Activated CD8-positive, alpha-beta memory T cell treated with anti-CD3 and anti-CD28 coated beads, Interleukin-2, amount 10 ng/mL, durations not matched to agents 7 days and 5 days (primary cell): ENCODE measurements at regions not wholly inside any gene's neighbourhood (a gene's known extent, or its start where the extent isn't known, plus 50 kb on each side); places are given as distances from the start of the nearest gene placed in this dataset.
"Not testable (repeated sequence)": the region's sequence is repeated elsewhere in the genome, so short reads cannot be mapped to it uniquely, and the experiment has no call there.

ENCODE experiments used
- ATAC-seq: fragments of 150-1000 bp; cut with Tn5 transposase; one replicate; pipeline ENCODE4 v1.10.0; 2021; ENCODE audit warnings: moderate library complexity
- CTCF ChIA-PET: fragments of 350-600 bp; sonication (Branson Sonifier 250); formaldehyde crosslinking; loops from one replicate; lab custom pipeline; 2021; ENCODE audit warnings: antibody characterized with exemption; lab: Charles Lee
- DNase-seq: peaks from one replicate; pipeline ENCODE4 v3.0.0-alpha.2; 2020
- H3K27ac Mint-ChIP-seq: one replicate; pipeline ENCODE4 v1.8.0; 2021; ENCODE audit warnings: mild to moderate bottlenecking, mixed read lengths
- H3K27me3 Mint-ChIP-seq: one replicate; pipeline ENCODE4 v1.8.0; 2021; ENCODE audit warnings: mixed read lengths
- H3K36me3 Mint-ChIP-seq: one replicate; pipeline ENCODE4 v1.8.0; 2021; ENCODE audit warnings: mild to moderate bottlenecking, mixed read lengths
- H3K4me1 Mint-ChIP-seq: one replicate; pipeline ENCODE4 v1.8.0; 2021; ENCODE audit warnings: mixed read lengths
- H3K4me3 Mint-ChIP-seq: one replicate; pipeline ENCODE4 v1.8.0; 2021; ENCODE audit warnings: mild to moderate bottlenecking, moderate library complexity, mixed read lengths
- H3K9me3 Mint-ChIP-seq: one replicate; pipeline ENCODE4 v1.8.0; 2022; ENCODE audit warnings: low read depth, mixed read lengths

- no peaks in the 10 kb centered on the region for H3K4me1 Mint-ChIP-seq
- no peaks in the 10 kb centered on the region for H3K36me3 Mint-ChIP-seq
- ATAC-seq (no peak), DNase-seq (no peak)
- H3K27me3 Mint-ChIP-seq = no peaks in the 10 kb centered on the region
- H3K27ac Mint-ChIP-seq = no peak overlapping the region
- no peaks in the 10 kb centered on the region for H3K9me3 Mint-ChIP-seq
- CTCF ChIA-PET = no interaction called here
- no peak overlapping the region for H3K4me3 Mint-ChIP-seq
Observed at GRCh38 chr2:871175-871727, 79.4 kb upstream of the SNTG2 start.

GRCh38 chr2:870426-870825 is 80.2 kb upstream of the SNTG2 start:
- no peak for DNase-seq
- Mint-ChIP-seq H3K36me3 (no peaks in the 10 kb centered on the region), H3K4me3 (no peak overlapping the region), H3K27ac (no peak overlapping the region), H3K27me3 (no peaks in the 10 kb centered on the region), H3K9me3 (no peaks in the 10 kb centered on the region), H3K4me1 (no peaks in the 10 kb centered on the region)
- CTCF ChIA-PET = no interaction called here
- ATAC-seq = no peak

DNA sequence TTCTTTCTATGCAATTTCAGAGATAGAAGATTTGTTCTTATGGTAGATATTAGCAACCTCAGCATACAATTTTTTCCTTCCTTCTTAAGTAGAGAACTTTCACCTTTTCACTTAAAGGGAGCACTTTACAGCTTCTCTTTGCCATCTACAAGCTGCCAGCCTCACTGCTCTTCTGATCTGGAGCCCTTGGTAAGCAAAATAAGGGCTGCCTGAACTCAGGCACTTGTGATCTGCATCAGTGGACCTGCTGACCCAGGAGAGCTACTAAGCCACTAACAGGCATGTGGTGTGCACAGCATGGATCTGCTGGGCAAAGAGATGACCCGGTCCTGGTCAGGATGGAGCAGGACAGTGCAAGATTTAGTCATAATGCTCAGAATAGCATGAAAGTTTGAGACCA is 80.8 kb upstream of the SNTG2 start:
- H3K4me3 Mint-ChIP-seq = no peak overlapping the region

GRCh38 chr2:869357-869871 is 81.2 kb upstream of the SNTG2 start:
- Mint-ChIP-seq H3K9me3 (no peaks in the 10 kb centered on the region), H3K27me3 (no peaks in the 10 kb centered on the region), H3K4me1 (no peaks in the 10 kb centered on the region), H3K36me3 (no peaks in the 10 kb centered on the region), H3K27ac (no peak overlapping the region), H3K4me3 (no peak overlapping the region)
- DNase-seq (no peak), ATAC-seq (no peak)
- CTCF ChIA-PET = no interaction called here

More for the DNA sequence above, 80.8 kb upstream of the SNTG2 start:
- ATAC-seq = no peak
- no peak for DNase-seq
- H3K4me1 Mint-ChIP-seq = no peaks in the 10 kb centered on the region
- H3K27ac Mint-ChIP-seq = no peak overlapping the region
- CTCF ChIA-PET = no interaction called here
- H3K9me3 Mint-ChIP-seq = no peaks in the 10 kb centered on the region
- H3K36me3 Mint-ChIP-seq = no peaks in the 10 kb centered on the region
- H3K27me3 Mint-ChIP-seq = no peaks in the 10 kb centered on the region

GRCh38 chr2:868857-869256 is 81.8 kb upstream of the SNTG2 start:
- H3K9me3 Mint-ChIP-seq, H3K4me3 Mint-ChIP-seq, H3K27me3 Mint-ChIP-seq, H3K27ac Mint-ChIP-seq, CTCF ChIA-PET, DNase-seq, H3K36me3 Mint-ChIP-seq, H3K4me1 Mint-ChIP-seq, ATAC-seq: not testable (repeated sequence)

DNA sequence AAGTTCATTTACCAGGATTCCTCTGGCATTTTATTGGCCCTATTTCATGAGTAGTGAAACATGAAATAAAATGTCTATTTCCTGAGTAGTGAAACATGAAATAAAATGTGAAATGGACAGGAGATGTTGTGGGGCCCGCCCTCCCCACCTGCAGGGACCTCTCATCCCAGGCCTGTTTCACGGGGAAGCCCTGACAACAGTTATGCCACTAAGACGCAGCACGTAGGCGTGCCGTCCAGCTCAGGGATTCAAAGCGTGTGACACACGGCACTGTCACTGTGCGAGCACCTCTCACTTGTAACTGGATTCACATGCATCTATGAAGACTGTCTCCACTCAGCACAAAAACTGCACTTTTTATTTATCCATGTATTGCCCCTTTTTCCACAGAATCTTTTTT is 83.4 kb upstream of the SNTG2 start:
- ATAC-seq = no peak
- H3K4me3 Mint-ChIP-seq = no peak overlapping the region
- H3K4me1 Mint-ChIP-seq = no peaks in the 10 kb centered on the region
- no peaks in the 10 kb centered on the region for H3K27me3 Mint-ChIP-seq
- no peak overlapping the region for H3K27ac Mint-ChIP-seq
- DNase-seq = no peak
- CTCF ChIA-PET = no interaction called here
- no peaks in the 10 kb centered on the region for H3K36me3 Mint-ChIP-seq
- no peaks in the 10 kb centered on the region for H3K9me3 Mint-ChIP-seq

GRCh38 chr2:866887-867286 is 83.8 kb upstream of the SNTG2 start:
- no peaks in the 10 kb centered on the region for H3K36me3 Mint-ChIP-seq
- H3K4me3 Mint-ChIP-seq = no peak overlapping the region
- H3K4me1 Mint-ChIP-seq = no peaks in the 10 kb centered on the region
- DNase-seq = no peak
- no peaks in the 10 kb centered on the region for H3K9me3 Mint-ChIP-seq
- no peak overlapping the region for H3K27ac Mint-ChIP-seq
- H3K27me3 Mint-ChIP-seq = no peaks in the 10 kb centered on the region
- ATAC-seq = no peak
- CTCF ChIA-PET = no interaction called here

- Mint-ChIP-seq H3K27ac (no peak overlapping the region), H3K9me3 (no peaks in the 10 kb centered on the region), H3K4me1 (no peaks in the 10 kb centered on the region), H3K36me3 (no peaks in the 10 kb centered on the region), H3K27me3 (no peaks in the 10 kb centered on the region), H3K4me3 (no peak overlapping the region)
- CTCF ChIA-PET = no interaction called here
- ATAC-seq = no peak
- no peak for DNase-seq
Observed at GRCh38 chr2:866009-866680, 84.5 kb upstream of the SNTG2 start.

DNA sequence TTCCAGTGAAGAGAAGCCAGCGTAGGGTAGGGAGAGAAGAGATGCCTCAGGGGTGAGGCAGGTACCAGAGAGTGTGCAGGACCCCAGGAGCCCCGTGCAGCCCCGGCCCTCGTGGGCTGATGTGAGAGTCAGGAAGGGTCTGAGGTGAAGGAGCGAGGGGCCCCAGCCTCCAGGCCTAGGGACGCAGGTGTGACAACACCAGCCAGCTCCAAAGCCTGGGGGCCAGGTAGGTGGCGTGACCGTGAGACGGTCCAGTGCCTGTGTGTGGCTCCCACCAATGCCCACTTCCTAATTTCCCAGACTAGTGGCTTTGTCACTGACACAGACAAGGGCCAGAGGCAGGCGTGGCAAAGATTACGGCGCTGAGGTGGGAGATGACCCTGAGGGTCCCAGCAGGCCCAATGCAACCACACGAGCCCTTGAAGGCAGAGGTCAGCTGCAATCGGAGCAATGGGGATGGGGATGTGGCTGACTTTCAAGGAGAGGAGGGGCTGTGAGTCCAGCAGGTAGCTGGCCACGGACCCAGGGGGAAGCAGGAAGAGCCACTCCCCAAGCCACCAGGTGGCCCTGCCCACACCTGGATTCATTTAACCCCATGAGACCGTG is 86.0 kb upstream of the SNTG2 start:
- Mint-ChIP-seq H3K36me3 (no peaks in the 10 kb centered on the region), H3K9me3 (no peaks in the 10 kb centered on the region), H3K27me3 (no peaks in the 10 kb centered on the region), H3K27ac (no peak overlapping the region), H3K4me1 (no peaks in the 10 kb centered on the region), H3K4me3 (no peak overlapping the region)
- CTCF ChIA-PET = no interaction called here
- no peak for ATAC-seq
- no peak for DNase-seq

- no peak overlapping the region for H3K27ac Mint-ChIP-seq
- H3K4me3 Mint-ChIP-seq = no peak overlapping the region
- no peaks in the 10 kb centered on the region for H3K36me3 Mint-ChIP-seq
- CTCF ChIA-PET = no interaction called here
- H3K4me1 Mint-ChIP-seq = no peaks in the 10 kb centered on the region
- H3K9me3 Mint-ChIP-seq = no peaks in the 10 kb centered on the region
- DNase-seq (no peak), ATAC-seq (no peak)
- no peaks in the 10 kb centered on the region for H3K27me3 Mint-ChIP-seq
Observed at GRCh38 chr2:863732-864450, 86.8 kb upstream of the SNTG2 start.

- no peak overlapping the region for H3K27ac Mint-ChIP-seq
- no peak for ATAC-seq
- no peaks in the 10 kb centered on the region for H3K36me3 Mint-ChIP-seq
- no peak overlapping the region for H3K4me3 Mint-ChIP-seq
- CTCF ChIA-PET = no interaction called here
- no peaks in the 10 kb centered on the region for H3K27me3 Mint-ChIP-seq
- DNase-seq = peak; percentile 14
- H3K9me3 Mint-ChIP-seq = no peaks in the 10 kb centered on the region
- no peaks in the 10 kb centered on the region for H3K4me1 Mint-ChIP-seq
Observed at GRCh38 chr2:862731-863466, 87.8 kb upstream of the SNTG2 start.

DNA sequence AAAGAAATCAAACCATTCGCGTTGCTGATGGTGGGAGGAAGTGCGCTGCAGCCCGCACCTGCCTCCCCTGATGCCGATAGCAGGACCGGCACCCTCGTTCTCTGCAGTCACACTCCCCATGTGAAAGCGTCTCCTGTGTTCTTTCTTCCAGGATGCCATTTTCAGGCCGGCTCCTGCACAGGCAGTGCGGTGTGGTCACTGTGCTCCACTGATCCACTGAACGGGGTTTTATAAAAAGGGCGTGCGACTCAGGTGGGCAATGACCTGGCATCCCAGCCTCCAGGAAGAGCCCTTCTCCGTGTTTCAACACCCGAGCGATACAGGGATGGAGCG is 88.3 kb upstream of the SNTG2 start:
- Mint-ChIP-seq H3K9me3 (no peaks in the 10 kb centered on the region), H3K4me1 (no peaks in the 10 kb centered on the region), H3K27me3 (no peaks in the 10 kb centered on the region), H3K4me3 (no peak overlapping the region), H3K27ac (no peak overlapping the region), H3K36me3 (no peaks in the 10 kb centered on the region)
- DNase-seq (peak; percentile 16), ATAC-seq (no peak)
- CTCF ChIA-PET = no interaction called here

DNA sequence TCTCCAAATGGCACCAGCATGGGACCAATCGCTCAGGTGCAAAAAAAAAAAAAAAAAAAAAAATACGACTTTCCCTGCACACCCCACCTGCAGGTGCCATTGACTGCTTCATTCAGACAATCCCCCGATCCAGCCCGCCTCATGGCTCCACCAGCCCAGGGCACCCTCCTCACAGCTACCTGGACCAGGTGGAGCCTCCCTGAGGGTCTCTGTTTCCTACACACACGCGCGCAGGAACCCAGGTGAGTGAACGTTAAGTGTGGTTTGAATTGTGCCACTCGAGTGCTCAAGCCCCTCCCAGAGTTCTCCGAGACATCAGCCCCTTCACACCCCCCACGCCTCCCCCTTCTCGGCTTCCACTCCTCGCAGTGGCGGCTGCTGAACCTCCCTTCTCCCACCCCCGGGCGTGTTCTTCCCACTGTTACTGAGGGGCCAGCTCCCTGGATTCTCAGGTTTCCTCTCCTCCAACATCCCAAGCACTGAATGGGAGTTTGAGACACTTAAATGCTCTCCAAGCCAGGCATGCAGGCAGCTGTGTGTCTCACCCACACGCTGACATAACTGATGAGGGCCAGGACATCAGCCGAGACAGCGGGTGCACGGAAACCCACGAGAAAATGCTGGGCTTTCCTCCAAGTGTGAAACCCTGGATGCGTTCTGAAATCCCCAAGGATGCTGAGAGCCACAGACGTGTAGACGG is 88.8 kb upstream of the SNTG2 start:
- no peaks in the 10 kb centered on the region for H3K9me3 Mint-ChIP-seq
- DNase-seq (peak; percentile 16), ATAC-seq (no peak)
- CTCF ChIA-PET = no interaction called here
- no peak overlapping the region for H3K4me3 Mint-ChIP-seq
- H3K4me1 Mint-ChIP-seq = no peaks in the 10 kb centered on the region
- H3K36me3 Mint-ChIP-seq = no peaks in the 10 kb centered on the region
- no peak overlapping the region for H3K27ac Mint-ChIP-seq
- no peaks in the 10 kb centered on the region for H3K27me3 Mint-ChIP-seq
